Loucy (cell line): ENCODE measurements at regions not wholly inside any gene's neighbourhood (a gene's known extent, or its start where the extent isn't known, plus 50 kb on each side); places are given as distances from the start of the nearest gene placed in this dataset.

ENCODE experiments used
- H2AFZ ChIP-seq: fragments of 200-600 bp; sonication (generic); 2 replicates; pipeline ENCODE4 v1.6.0; 2016; ENCODE audit warnings: antibody characterized with exemption, mild to moderate bottlenecking, low read length, moderate library complexity
- H3F3A ChIP-seq: fragments of 200-600 bp; 2 replicates; pipeline ENCODE4 v1.6.0; 2016; ENCODE audit warnings: antibody characterized with exemption, low read depth, mild to moderate bottlenecking
- H3K27me3 ChIP-seq: fragments of 200-600 bp; sonication (generic); 2 replicates; pipeline ENCODE4 v1.6.1; 2014; ENCODE audit warnings: low read length, mild to moderate bottlenecking; ENCODE audit not compliant: insufficient read depth, poor library complexity, severe bottlenecking
- H3K36me3 ChIP-seq: fragments of 200-600 bp; sonication (generic); 2 replicates; pipeline ENCODE4 v1.6.1; 2016; ENCODE audit warnings: low read length; ENCODE audit not compliant: insufficient read depth
- H3K4me1 ChIP-seq: fragments of 200-600 bp; sonication (generic); 2 replicates; pipeline ENCODE4 v1.5.1; 2014; ENCODE audit warnings: low read length, mild to moderate bottlenecking; ENCODE audit not compliant: insufficient read depth, poor library complexity, severe bottlenecking
- H3K4me2 ChIP-seq: fragments of 200-600 bp; sonication (generic); 2 replicates; pipeline ENCODE4 v1.6.0; 2014; ENCODE audit warnings: antibody characterized with exemption, low read length, low read depth, mild to moderate bottlenecking; ENCODE audit not compliant: poor library complexity, severe bottlenecking
- H3K4me3 ChIP-seq: fragments of 200-600 bp; sonication (generic); 2 replicates; pipeline ENCODE4 v1.5.1; 2014; ENCODE audit warnings: low read length, mild to moderate bottlenecking, mixed read lengths; ENCODE audit not compliant: poor library complexity, severe bottlenecking
- H3K79me2 ChIP-seq: fragments of 200-600 bp; sonication (generic); 2 replicates; pipeline ENCODE4 v1.6.1; 2014; ENCODE audit warnings: low read length; ENCODE audit not compliant: insufficient read depth
- H3K9ac ChIP-seq: fragments of 200-600 bp; sonication (generic); 2 replicates; pipeline ENCODE4 v1.6.0; 2014; ENCODE audit warnings: mild to moderate bottlenecking, low read depth, low read length, moderate library complexity; ENCODE audit not compliant: poor library complexity, severe bottlenecking
- H3K9me2 ChIP-seq: fragments of 200-600 bp; sonication (generic); replicated peaks from 2 replicates; pipeline ENCODE4 v1.6.1; 2016; ENCODE audit warnings: low read depth, low read length, mixed read lengths
- H3K9me3 ChIP-seq: fragments of 200-600 bp; sonication (generic); 2 replicates; pipeline ENCODE4 v1.6.1; 2014; ENCODE audit warnings: mild to moderate bottlenecking, antibody characterized with exemption, low read length, low read depth; ENCODE audit not compliant: insufficient read depth
- H4K20me1 ChIP-seq: fragments of 200-600 bp; sonication (generic); 2 replicates; pipeline ENCODE4 v1.6.0; 2014; ENCODE audit warnings: antibody characterized with exemption, low read length, mild to moderate bottlenecking; ENCODE audit not compliant: insufficient read depth, poor library complexity, severe bottlenecking
- EZH2phosphoT487 ChIP-seq: fragments of 200-600 bp; IDR thresholded peaks from 2 replicates; pipeline ENCODE4 v1.6.1; 2018; ENCODE audit warnings: antibody characterized with exemption, mild to moderate bottlenecking, moderate library complexity, borderline replicate concordance
- TF ChIP-seq, protein P1 (sequence below): fragments of 200-600 bp; sonication (generic); conservative IDR thresholded peaks from 2 replicates; pipeline ENCODE4 v1.5.1; 2014; ENCODE audit warnings: mild to moderate bottlenecking, antibody characterized with exemption, low read length

DNA sequence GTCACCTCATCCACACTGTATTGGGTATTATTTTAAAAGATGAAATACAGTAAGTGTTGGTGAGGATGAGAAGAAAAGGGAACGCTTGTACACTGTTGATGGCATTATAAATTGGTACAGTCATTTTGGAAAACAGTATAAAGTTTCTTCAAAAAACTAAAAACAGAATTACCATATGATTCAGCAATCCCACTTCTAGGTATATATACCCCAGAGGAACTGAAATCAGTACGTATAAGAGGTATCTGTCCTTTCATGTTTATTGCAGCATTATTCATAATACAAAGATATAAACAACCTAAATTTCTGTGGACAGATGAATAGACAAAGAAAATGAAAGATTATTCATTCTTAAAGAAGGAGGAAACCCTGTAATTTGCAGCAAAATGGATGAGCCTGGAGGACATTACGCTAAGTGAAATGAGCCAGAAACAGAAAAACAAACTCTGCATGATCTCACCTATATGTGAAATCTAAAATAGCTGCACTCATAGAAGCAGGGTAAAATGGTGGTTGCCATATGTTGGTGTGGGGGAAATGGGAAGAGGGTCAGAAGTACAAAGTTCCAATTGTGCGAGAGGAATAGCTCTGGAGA is 191.6 kb downstream of the TRIM36 start:
- no peaks in the 10 kb centered on the region for H3K79me2 ChIP-seq
- TF ChIP-seq, protein P1, sequence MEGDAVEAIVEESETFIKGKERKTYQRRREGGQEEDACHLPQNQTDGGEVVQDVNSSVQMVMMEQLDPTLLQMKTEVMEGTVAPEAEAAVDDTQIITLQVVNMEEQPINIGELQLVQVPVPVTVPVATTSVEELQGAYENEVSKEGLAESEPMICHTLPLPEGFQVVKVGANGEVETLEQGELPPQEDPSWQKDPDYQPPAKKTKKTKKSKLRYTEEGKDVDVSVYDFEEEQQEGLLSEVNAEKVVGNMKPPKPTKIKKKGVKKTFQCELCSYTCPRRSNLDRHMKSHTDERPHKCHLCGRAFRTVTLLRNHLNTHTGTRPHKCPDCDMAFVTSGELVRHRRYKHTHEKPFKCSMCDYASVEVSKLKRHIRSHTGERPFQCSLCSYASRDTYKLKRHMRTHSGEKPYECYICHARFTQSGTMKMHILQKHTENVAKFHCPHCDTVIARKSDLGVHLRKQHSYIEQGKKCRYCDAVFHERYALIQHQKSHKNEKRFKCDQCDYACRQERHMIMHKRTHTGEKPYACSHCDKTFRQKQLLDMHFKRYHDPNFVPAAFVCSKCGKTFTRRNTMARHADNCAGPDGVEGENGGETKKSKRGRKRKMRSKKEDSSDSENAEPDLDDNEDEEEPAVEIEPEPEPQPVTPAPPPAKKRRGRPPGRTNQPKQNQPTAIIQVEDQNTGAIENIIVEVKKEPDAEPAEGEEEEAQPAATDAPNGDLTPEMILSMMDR, result no peak
- no peak for TF ChIP-seq EZH2phosphoT487
- no peak overlapping the region for H2AFZ ChIP-seq
- H3K4me3 ChIP-seq, result no peak overlapping the region
- H3K4me1 ChIP-seq, result no peaks in the 10 kb centered on the region
- no peaks in the 10 kb centered on the region for H3K9me3 ChIP-seq
- no peak overlapping the region for H3K4me2 ChIP-seq
- no peak overlapping the region for H3K9ac ChIP-seq
- H3K36me3 ChIP-seq, result no peaks in the 10 kb centered on the region
- H3K27me3 ChIP-seq, result no peaks in the 10 kb centered on the region
- H3F3A ChIP-seq, result no peaks in the 10 kb centered on the region
- no peaks in the 10 kb centered on the region for H4K20me1 ChIP-seq
- no peaks in the 10 kb centered on the region for H3K9me2 ChIP-seq

- Histone ChIP-seq H3K4me2 (no peak overlapping the region), H3F3A (no peaks in the 10 kb centered on the region), H3K9ac (no peak overlapping the region), H3K27me3 (no peaks in the 10 kb centered on the region), H3K9me3 (no peaks in the 10 kb centered on the region), H3K36me3 (no peaks in the 10 kb centered on the region), H2AFZ (no peak overlapping the region), H3K79me2 (no peaks in the 10 kb centered on the region), H3K4me3 (no peak overlapping the region), H3K4me1 (no peaks in the 10 kb centered on the region), H3K9me2 (no peaks in the 10 kb centered on the region), H4K20me1 (no peaks in the 10 kb centered on the region)
- TF ChIP-seq, protein P1, result no peak
- no peak for TF ChIP-seq EZH2phosphoT487
Measured at GRCh38 chr5:114969482-114969881, 200.2 kb downstream of the TRIM36 start.

DNA sequence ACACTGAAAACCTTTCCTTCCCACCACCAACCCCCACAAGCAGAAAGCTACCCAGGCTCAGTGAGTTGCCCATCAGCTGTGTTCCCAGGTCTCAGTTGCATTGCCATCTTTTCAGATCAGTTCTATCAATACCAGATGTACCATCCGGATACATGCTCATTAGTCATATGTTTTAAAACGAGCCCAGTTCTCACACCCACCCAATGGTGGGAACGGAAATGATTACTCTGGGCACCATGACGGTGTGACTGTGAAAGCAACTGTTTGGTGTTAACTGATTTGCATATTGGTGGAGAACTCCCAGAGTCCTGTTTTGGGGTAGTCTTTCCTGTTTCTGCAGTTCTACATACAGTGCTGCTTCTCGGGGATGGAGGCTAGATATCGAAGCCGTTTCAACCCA is 212.3 kb downstream of the TRIM36 start:
- no peak overlapping the region for H3K9ac ChIP-seq
- H3K4me1 ChIP-seq, result no peaks in the 10 kb centered on the region
- no peaks in the 10 kb centered on the region for H4K20me1 ChIP-seq
- TF ChIP-seq, protein P1, result no peak
- no peak for TF ChIP-seq EZH2phosphoT487
- no peaks in the 10 kb centered on the region for H3K9me3 ChIP-seq
- no peaks in the 10 kb centered on the region for H3K27me3 ChIP-seq
- no peak overlapping the region for H2AFZ ChIP-seq
- H3F3A ChIP-seq, result no peaks in the 10 kb centered on the region
- no peaks in the 10 kb centered on the region for H3K79me2 ChIP-seq
- H3K4me3 ChIP-seq, result no peak overlapping the region
- no peak overlapping the region for H3K4me2 ChIP-seq
- no peaks in the 10 kb centered on the region for H3K36me3 ChIP-seq
- H3K9me2 ChIP-seq, result no peaks in the 10 kb centered on the region
